GM12878 (cell line): ENCODE measurements at regions not wholly inside any gene's neighbourhood (a gene's known extent, or its start where the extent isn't known, plus 50 kb on each side); places are given as distances from the start of the nearest gene placed in this dataset.

Source experiments
- CTCF ChIP-seq, 3 experiments: IDR thresholded peaks in 2 of 3; conservative IDR thresholded peaks in 1 of 3; 2 replicates each; pipeline ENCODE4 v1.5.1; 2011; ENCODE audit warnings: low read depth in 3 of 3, low read length in 3 of 3, mild to moderate bottlenecking in 3 of 3, control low read depth in 2 of 3, moderate library complexity in 2 of 3, inconsistent platforms in 1 of 3, mixed read lengths in 1 of 3; ENCODE audit not compliant: control insufficient read depth in 2 of 3, insufficient read depth in 1 of 3; ENCODE audit errors: extremely low read depth in 1 of 3
- NFYB ChIP-seq: IDR thresholded peaks from 2 replicates; pipeline ENCODE4 v1.6.1; 2011; ENCODE audit warnings: low read depth, mild to moderate bottlenecking, low read length, improper control_type of control experiment, moderate library complexity; ENCODE audit not compliant: insufficient read depth
- TCF3 ChIP-seq: IDR thresholded peaks from 2 replicates; pipeline ENCODE4 v1.6.1; 2012; ENCODE audit warnings: low read depth, mild to moderate bottlenecking, low read length, borderline replicate concordance; ENCODE audit not compliant: insufficient read depth
- ZBTB33 ChIP-seq: fragments of 450-650 bp; IDR thresholded peaks from 2 replicates; pipeline ENCODE4 v1.6.1; 2017; ENCODE audit warnings: mild to moderate bottlenecking
- TF ChIP-seq, protein P1 (sequence below): IDR thresholded peaks from 2 replicates; pipeline ENCODE4 v1.6.1; 2011; ENCODE audit warnings: borderline replicate concordance, low read depth, mild to moderate bottlenecking, moderate library complexity, mixed read lengths, low read length; ENCODE audit not compliant: insufficient read depth; ENCODE audit errors: extremely low read length

DNA sequence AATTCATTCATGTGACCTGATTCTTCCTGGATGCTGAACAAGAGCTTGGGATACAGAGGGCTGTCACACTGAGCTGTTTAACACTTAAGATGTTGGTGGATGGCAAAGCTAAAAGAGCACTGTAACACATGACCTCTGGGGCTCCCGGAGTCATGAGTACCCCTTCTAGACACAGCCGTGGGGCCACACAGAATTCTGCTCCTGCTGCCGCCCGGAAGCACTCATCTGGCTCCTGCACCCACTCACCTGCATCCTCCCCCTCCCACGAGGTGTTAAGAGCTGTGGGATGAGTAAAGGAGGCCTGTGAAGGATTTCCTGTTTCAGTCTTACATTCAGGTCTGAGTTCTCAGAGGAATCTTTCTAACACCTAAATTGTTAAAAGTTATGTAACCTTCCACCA is 78.0 kb upstream of the SSTR1 start:
- no peak for TF ChIP-seq ZBTB33
- TF ChIP-seq, protein P1, sequence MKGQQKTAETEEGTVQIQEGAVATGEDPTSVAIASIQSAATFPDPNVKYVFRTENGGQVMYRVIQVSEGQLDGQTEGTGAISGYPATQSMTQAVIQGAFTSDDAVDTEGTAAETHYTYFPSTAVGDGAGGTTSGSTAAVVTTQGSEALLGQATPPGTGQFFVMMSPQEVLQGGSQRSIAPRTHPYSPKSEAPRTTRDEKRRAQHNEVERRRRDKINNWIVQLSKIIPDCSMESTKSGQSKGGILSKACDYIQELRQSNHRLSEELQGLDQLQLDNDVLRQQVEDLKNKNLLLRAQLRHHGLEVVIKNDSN, result no peak
- TF ChIP-seq TCF3, result no peak
- no peak for TF ChIP-seq CTCF (IDR thresholded peaks at IDR 0.05 in 2 of 3, conservative IDR thresholded peaks at IDR 0.05 in 1 of 3; ENCODE audit: control insufficient read depth in 2 of 3, extremely low read depth in 1 of 3, insufficient read depth in 1 of 3, low read depth in 3 of 3, low read length in 3 of 3)
- no peak for TF ChIP-seq NFYB
